GM08714 (cell line): ENCODE measurements at regions not wholly inside any gene's neighbourhood (a gene's known extent, or its start where the extent isn't known, plus 50 kb on each side); places are given as distances from the start of the nearest gene placed in this dataset.

Experiments
- H3K4me3 ChIP-seq: fragments of 200-500 bp; sonication (Bioruptor generic); 2 replicates; pipeline ENCODE4 v1.5.1; 2014; ENCODE audit warnings: mild to moderate bottlenecking, low read length, inconsistent platforms
- ZNF274 ChIP-seq: IDR thresholded peaks from 2 replicates; pipeline ENCODE4 v1.6.1; 2012; ENCODE audit warnings: mild to moderate bottlenecking, low read depth, low read length

DNA sequence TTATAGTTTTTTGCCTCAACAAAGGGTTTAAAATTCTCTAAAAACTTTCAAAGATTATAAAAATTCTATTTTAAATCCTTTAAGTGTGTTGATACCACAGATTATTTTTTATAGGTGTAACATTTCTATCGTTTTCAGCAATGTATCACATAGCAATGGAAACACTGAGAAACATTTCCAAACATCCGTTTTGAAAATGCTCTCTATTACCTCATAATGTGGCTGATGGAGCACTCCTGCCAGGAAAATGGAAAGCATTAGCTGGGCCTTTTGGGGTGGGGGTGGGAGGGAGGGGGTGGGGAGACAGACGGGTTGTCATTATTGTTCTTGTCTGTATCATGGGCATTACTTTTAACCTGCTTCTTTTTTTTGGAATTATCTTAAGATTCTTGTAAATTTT, 516.5 kb downstream of the ACTL7B start:
- H3K4me3 ChIP-seq, result no peak overlapping the region
- no peak for TF ChIP-seq ZNF274

DNA sequence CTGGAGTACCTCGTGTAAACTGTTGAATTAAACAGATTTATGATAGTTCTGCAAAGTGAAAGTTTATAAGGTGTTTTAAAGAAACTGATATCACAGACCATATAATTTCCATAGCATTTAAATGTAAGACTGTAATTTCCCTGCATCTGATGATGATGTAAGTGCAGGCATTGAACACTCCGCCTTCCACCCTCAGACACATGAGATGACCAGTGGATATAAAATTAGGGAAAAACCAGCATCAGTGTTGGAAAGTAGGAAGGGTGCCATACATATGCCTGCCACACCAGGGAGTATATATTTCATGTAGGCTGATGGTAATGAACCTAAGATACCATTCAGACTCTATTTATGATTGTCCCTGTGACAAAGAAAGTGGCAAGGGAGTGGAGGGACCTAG, 519.2 kb downstream of the ACTL7B start:
- TF ChIP-seq ZNF274, result no peak
- H3K4me3 ChIP-seq, result no peak overlapping the region

DNA sequence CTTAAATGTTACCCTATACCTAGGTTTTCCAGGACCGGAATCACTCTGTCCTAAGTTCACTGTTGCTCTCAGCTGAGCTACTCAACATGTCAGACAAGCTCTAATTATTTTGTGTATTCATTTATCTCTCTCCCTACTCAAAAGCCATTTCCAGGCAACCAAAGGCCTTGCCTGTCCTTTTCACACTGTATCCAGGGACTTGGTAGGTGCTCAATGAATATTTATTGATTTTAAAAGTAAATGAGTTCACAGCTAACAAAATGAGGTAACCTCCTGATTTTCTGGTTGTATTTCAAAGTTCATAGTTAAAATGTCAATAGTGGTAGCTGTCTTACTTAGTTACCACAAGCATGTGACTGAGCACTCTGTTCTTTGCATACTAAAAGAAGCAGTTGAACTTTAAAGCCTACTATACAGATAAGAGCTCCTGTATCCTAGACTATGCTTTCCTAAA, 522.2 kb downstream of the ACTL7B start:
- no peak overlapping the region for H3K4me3 ChIP-seq
- TF ChIP-seq ZNF274, result no peak

DNA sequence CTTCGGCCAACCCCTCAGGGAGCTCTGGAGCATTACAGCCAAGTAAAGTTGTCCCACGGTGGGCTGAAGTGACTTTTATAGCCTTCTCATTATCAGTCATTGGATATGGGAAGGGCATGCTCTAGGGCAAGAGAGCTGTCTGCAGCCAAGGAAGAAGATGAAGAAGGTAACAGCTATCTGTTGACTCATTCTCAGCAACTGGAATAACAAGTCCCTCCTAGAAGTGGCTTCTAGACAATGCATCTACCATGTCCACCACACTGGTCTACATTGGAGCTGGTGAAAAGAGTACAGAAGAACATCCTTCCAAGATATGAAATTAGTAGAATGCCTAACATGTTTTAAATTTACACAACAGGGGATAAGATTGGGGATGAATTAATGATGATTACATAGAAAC, 524.2 kb downstream of the ACTL7B start:
- H3K4me3 ChIP-seq, result no peak overlapping the region
- no peak for TF ChIP-seq ZNF274

DNA sequence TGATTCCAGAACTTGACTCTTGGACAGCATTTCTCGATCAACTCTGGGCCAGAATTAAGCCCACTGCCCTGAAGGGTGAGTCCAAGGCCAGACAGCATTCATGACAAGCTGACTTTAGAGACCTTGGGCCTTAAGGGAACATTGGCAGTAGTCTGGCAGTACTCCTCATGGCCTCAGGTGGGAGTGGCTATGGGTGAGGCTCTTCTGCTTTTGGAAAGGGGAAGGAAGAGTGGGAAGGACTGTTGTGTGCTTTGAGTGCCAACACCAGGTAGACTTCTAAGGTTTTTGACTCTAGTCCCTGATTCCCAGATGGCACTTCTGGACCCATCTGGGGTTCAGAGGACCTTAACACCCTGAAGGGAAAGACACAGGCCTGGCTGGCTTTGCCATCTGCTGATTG, 530.4 kb downstream of the ACTL7B start:
- H3K4me3 ChIP-seq, result no peak overlapping the region
- no peak for TF ChIP-seq ZNF274

DNA sequence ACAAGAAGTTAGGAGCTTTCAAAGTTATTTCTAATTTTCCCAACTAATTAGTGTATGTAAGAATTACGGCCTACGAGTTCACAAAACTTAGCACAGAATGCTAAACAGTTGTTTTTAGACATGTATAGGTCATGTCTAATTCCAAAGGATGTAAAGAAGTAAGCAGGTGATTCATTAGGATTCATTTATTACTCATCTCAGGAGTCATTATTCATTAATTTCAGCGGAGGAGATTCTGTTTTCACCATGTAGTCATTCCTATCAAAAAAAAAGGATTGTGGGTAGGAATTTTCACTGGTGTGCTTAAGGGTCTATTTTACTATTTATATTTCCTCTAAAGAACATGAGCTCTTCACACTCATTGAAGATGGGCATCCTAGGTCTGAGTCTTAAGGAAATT, 532.2 kb downstream of the ACTL7B start:
- TF ChIP-seq ZNF274, result no peak
- no peak overlapping the region for H3K4me3 ChIP-seq

DNA sequence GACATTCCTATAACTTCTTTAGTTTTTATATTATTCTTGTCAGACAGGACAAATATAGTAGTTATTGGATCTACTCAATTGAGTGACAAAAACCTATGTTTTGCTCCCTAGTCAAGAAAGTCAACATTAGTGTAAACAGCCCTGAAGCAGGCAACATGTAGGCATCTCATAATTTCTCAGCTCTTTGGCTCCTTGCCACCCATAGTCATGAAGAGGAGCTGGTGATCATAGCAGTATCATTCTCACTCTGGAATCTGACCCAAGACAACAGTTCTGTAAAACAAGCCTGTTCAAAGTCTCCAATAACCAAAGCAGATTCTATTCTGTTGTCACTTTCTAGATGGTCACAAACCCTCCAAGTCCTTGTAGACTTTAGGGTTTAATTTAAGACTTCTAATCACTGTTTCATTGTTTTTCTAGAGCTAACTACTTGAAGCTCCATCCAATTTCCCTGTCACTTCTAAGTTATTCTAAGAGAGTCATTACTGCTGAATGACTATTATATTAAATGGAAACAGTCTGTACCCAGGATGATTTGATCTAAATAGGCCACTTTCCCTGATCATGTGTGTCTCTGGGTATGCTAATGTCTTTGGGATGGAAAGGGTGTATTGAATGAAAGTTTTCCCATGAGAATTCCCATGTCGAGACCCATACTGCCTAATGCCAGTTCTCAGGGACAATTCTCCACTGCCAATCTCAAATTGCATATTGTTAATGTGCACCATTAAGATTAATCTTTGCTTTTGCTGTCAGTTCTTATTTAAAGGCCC, 533.3 kb downstream of the ACTL7B start:
- H3K4me3 ChIP-seq, result no peak overlapping the region
- TF ChIP-seq ZNF274, result no peak

DNA sequence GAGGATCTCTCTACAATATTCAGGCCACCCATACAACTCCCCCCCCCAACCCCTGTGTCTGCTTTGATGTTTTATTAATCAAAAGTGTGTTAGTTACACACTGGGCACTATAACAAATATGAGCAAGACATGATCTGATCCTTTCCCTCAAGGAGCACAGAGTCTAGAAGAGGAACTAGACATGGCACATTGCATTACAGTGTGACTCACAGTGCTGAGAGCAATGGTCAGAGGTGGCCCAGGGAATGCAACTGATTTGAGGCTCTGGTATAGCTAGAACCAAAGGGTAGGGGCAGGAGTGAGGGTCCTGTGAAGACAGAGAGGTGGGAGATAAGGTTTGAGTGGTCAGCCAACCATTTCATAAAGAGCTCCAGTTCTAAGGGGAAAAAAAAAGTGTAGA, 539.2 kb downstream of the ACTL7B start:
- no peak for TF ChIP-seq ZNF274
- H3K4me3 ChIP-seq, result no peak overlapping the region

DNA sequence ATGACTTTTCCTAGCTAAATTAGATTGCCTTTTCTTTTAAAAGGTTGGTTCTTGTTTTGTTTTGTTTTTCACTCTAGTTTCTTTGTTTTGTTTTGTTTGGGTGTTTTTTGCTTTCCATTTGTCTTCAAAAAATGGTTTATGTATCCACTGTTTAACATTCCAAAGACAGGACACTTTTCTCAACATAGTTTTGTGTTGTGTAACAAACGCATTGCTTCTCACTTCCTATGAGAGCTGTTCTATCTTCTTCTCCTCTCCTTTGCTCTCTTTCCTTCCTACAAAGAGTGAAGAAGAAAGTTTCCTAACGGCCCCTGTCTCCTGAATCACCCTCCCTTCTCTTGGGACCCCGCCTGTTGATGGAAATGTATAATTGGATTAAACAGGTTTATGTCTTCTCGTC, 539.7 kb downstream of the ACTL7B start:
- no peak overlapping the region for H3K4me3 ChIP-seq
- TF ChIP-seq ZNF274, result no peak

DNA sequence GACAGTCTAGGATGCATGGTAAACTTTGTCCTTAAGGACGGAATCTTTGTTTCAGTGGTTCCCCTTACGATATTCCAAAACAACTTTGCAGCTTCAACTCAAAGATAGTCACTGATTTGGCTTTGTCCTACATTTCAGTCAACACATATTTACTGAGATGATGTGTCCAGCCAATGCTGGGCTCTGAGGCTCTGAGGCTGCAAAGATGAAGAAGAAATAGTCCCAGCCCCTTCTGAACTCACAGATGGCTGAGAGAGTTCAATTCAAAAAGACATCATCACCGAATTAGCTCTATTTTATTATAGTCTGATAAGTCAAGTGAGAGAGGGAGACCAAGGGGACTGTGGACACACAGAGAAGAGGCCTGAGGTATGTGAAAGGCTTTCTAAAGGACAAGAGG, 544.0 kb downstream of the ACTL7B start:
- H3K4me3 ChIP-seq, result no peak overlapping the region
- TF ChIP-seq ZNF274, result no peak

DNA sequence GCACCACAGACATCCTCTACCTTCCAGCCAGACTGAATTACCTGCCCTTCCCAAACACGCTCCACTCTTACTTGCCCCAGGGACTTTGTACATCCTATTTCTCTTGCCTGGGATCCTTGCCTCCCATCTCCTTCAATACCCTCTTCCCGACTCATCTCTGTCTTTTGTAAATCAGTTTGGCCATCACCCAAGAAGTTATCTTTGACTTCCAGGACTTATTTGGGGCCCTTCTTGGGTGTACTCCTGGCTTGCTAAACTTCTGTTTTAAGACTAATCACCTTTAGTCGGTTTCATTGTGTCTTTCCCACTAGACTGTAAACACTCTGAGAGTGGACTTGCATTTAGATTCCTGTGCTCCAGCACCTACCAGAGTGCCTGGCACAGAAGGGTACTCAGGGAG, 545.6 kb downstream of the ACTL7B start:
- H3K4me3 ChIP-seq, result no peak overlapping the region
- no peak for TF ChIP-seq ZNF274

DNA sequence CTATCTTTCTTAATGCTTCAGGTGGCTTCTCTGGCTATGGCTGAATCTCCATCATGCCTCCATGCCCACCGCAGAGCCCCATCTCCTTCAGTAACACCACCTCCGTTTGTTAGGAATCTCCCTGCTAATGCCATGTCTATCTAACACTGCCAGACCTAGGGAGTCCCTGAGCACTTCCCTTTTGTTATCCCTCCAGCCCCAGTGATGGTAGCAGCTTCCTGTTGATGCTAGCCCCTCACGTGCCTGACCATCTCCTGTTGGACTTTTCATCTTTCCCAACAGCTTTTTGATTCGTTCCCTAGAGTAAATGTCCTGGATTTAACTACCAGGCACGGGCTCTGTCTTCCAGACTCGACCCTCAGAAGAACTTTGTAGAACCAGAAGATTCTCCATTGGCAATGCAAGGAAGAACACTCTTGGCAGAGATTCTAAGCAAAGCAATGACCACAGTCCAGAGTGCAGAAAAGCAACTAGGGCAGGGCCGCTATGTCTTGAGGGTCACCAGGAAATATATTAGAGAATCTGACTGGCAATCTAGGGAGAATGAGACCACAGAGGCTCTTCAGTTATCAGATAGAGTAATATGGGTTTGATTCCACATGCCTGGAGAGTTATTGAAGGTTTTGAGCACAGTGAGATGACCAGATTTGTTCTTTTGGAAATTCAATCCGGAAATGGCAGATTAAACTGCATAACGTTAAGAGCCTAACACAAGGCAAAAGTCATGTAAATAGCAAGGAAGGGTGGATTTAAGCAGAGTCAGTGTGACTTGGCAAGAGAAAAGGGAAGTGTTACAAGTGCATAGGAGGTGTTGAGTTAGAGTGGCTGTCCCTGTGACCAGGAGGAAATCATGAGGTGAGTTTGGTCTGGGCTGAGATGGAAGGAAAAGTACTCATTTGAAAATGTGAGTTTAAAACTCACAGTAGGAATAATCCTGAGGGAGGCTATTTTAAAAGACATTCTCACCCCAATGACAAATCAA, 555.2 kb downstream of the ACTL7B start:
- no peak overlapping the region for H3K4me3 ChIP-seq
- TF ChIP-seq ZNF274, result no peak

DNA sequence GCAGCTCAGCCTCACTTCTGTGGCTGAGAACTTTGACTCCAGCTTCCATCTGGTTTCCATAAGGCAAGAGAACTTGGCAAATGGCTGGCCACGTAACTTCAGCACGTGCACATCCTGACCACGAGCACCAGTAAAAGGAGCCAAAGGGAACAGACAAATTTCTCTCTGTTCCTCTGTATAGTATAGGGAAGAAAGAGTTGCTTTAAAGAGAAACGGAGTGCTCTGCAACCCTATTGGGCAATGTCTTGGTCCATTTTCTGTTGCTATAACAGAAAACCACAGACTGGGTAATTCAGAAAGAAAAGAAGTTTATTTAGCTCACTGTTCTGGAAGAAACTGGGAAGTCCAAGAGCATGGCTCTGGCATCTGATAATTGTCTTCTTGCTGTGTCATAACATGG, 558.7 kb downstream of the ACTL7B start:
- no peak for TF ChIP-seq ZNF274
- H3K4me3 ChIP-seq, result no peak overlapping the region

DNA sequence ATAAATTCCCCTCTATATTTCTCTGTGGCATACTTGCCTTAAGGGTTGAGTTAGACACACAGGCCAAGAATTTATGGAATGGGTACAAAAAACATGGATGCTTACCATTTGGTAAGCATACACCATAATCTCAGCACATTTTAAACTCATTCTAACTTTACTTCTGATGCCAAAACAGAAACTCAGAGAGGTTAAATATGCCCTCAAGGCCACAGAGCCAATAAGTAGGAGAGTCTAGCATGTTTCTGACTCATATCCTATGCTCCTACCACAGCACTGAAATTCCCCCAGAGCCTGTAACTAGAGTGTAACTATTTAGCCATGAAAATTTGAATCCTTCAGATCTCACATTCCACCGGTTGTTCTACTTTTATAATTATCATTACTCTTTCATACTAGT, 559.7 kb downstream of the ACTL7B start:
- TF ChIP-seq ZNF274, result no peak
- H3K4me3 ChIP-seq, result no peak overlapping the region

DNA sequence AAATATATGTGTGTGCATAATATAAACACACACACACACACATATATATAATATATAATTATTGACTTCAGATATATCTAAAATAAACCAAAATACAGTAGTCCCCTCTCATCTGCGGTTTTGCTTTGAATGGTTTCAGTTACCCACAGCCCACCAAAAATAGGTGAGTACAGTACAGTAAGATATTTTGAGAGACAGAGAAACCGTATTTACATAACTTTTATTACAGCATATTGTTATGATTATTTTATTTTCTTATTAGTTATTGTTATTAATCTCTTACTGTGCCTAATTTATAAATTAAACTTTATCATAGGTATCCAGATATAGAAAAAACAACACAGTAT, 564.2 kb downstream of the ACTL7B start:
- no peak for TF ChIP-seq ZNF274
- H3K4me3 ChIP-seq, result no peak overlapping the region
